IMR-90 (cell line): ENCODE measurements at regions not wholly inside any gene's neighbourhood (a gene's known extent, or its start where the extent isn't known, plus 50 kb on each side); places are given as distances from the start of the nearest gene placed in this dataset.

ENCODE experiments used
- ATAC-seq: fragments of 200-7000 bp; cut with Tn5 transposase; 2 replicates; pipeline ENCODE4 v1.9.1; 2020; ENCODE audit warnings: low read depth, mild to moderate bottlenecking, moderate library complexity
- BruUV-seq: library from RNA; stranded (reverse); fragments of 400-500 nt; replicated peaks from 2 replicates; lab custom pipeline; 2021; lab: Mats Ljungman, UMichigan
- CTCF ChIA-PET: fragments of 300-600 bp; formaldehyde crosslinking; extraction: SDS; loops from one replicate; lab custom pipeline; 2021; ENCODE audit warnings: antibody characterized with exemption; lab: Yijun Ruan, JAX
- POLR2A ChIA-PET: fragments of 300-600 bp; sonication (Branson Sonifier 250); formaldehyde crosslinking; loops from one replicate; lab custom pipeline; 2022; ENCODE audit warnings: antibody characterized with exemption; ENCODE audit not compliant: unreplicated experiment; lab: Charles Lee
- DNase-seq: peaks from one replicate; pipeline ENCODE4 v3.0.0; 2013
- H2AFZ ChIP-seq: replicated peaks from 2 replicates; pipeline ENCODE3; 2013; ENCODE audit warnings: low read length, mild to moderate bottlenecking; ENCODE audit not compliant: poor library complexity
- H2AK5ac ChIP-seq: 2 replicates; pipeline ENCODE4 v1.6.1; 2013; ENCODE audit warnings: low read depth, low read length, inconsistent platforms
- H2AK9ac ChIP-seq: replicated peaks from 2 replicates; pipeline ENCODE3; 2013; ENCODE audit warnings: mild to moderate bottlenecking, low read depth, low read length, moderate library complexity; ENCODE audit not compliant: poor library complexity
- H2BK120ac ChIP-seq: 2 replicates; pipeline ENCODE4 v1.6.1; 2013; ENCODE audit warnings: low read depth, low read length, inconsistent platforms
- H2BK15ac ChIP-seq: 3 replicates; pipeline ENCODE4 v1.6.1; 2013; ENCODE audit warnings: low read depth, low read length, inconsistent platforms
- H2BK20ac ChIP-seq: 2 replicates; pipeline ENCODE4 v1.6.1; 2013; ENCODE audit warnings: low read depth, mild to moderate bottlenecking, inconsistent platforms, low read length, moderate library complexity
- H2BK5ac ChIP-seq: 2 replicates; pipeline ENCODE4 v1.6.1; 2013; ENCODE audit warnings: mild to moderate bottlenecking, low read depth, low read length, inconsistent platforms; ENCODE audit not compliant: poor library complexity, severe bottlenecking
- H3K14ac ChIP-seq: replicated peaks from 2 replicates; pipeline ENCODE4 v1.6.1; 2013; ENCODE audit warnings: low read depth, low read length, inconsistent platforms
- H3K18ac ChIP-seq: 2 replicates; pipeline ENCODE4 v1.6.1; 2013; ENCODE audit warnings: low read depth, low read length, control low read depth
- H3K23ac ChIP-seq: 2 replicates; pipeline ENCODE4 v1.6.1; 2013; ENCODE audit warnings: low read depth, low read length, inconsistent platforms
- H3K27ac ChIP-seq: 2 replicates; pipeline ENCODE4 v1.5.1; 2013; ENCODE audit warnings: mild to moderate bottlenecking, control low read depth, low read length; ENCODE audit not compliant: insufficient read depth
- H3K27me3 ChIP-seq: 2 replicates; pipeline ENCODE4 v1.6.1; 2013; ENCODE audit warnings: low read length; ENCODE audit not compliant: control insufficient read depth, insufficient read depth
- H3K36me3 ChIP-seq: 2 replicates; pipeline ENCODE4 v1.6.1; 2013; ENCODE audit warnings: low read length, mixed read lengths; ENCODE audit not compliant: control insufficient read depth, insufficient read depth
- H3K4ac ChIP-seq: 2 replicates; pipeline ENCODE4 v1.6.1; 2013; ENCODE audit warnings: low read depth, low read length, inconsistent platforms
- H3K4me1 ChIP-seq: 2 replicates; pipeline ENCODE4 v1.6.1; 2013; ENCODE audit warnings: low read length, mixed read lengths; ENCODE audit not compliant: control insufficient read depth, insufficient read depth
- H3K4me2 ChIP-seq: 2 replicates; pipeline ENCODE4 v1.6.1; 2013; ENCODE audit warnings: low read depth, mild to moderate bottlenecking, control low read depth, low read length, moderate library complexity
- H3K4me3 ChIP-seq: 2 replicates; pipeline ENCODE4 v1.5.1; 2013; ENCODE audit warnings: low read depth, mild to moderate bottlenecking, control low read depth, low read length, moderate library complexity; ENCODE audit not compliant: insufficient read depth
- H3K56ac ChIP-seq: 2 replicates; pipeline ENCODE4 v1.6.1; 2013; ENCODE audit warnings: low read length, inconsistent platforms; ENCODE audit not compliant: insufficient read depth; ENCODE audit errors: extremely low read depth
- H3K79me1 ChIP-seq, 2 experiments: 2 replicates each; pipeline ENCODE4 v1.6.1; 2013; ENCODE audit warnings: low read length in 2 of 2, inconsistent platforms in 1 of 2, low read depth in 1 of 2
- H3K9ac ChIP-seq: 2 replicates; pipeline ENCODE4 v1.6.1; 2013; ENCODE audit warnings: low read depth, low read length, control low read depth
- H3K9me1 ChIP-seq: 2 replicates; pipeline ENCODE4 v1.6.1; 2013; ENCODE audit warnings: low read length, inconsistent platforms; ENCODE audit not compliant: insufficient read depth
- H3K9me3 ChIP-seq: 2 replicates; pipeline ENCODE4 v1.6.1; 2013; ENCODE audit warnings: low read length; ENCODE audit not compliant: control insufficient read depth, insufficient read depth
- H4K20me1 ChIP-seq: 2 replicates; pipeline ENCODE4 v1.6.1; 2013; ENCODE audit warnings: low read length, inconsistent platforms; ENCODE audit not compliant: insufficient read depth
- H4K5ac ChIP-seq: 2 replicates; pipeline ENCODE4 v1.6.1; 2013; ENCODE audit warnings: mild to moderate bottlenecking, low read depth, low read length, control low read depth
- H4K8ac ChIP-seq, 2 experiments: 2 replicates each; pipeline ENCODE4 v1.6.1; 2013; ENCODE audit warnings: low read depth in 2 of 2, low read length in 2 of 2, control low read depth in 1 of 2, inconsistent platforms in 1 of 2
- H4K91ac ChIP-seq: 2 replicates; pipeline ENCODE4 v1.6.1; 2013; ENCODE audit warnings: low read depth, low read length, inconsistent platforms; ENCODE audit not compliant: insufficient read depth
- CHD1 ChIP-seq: IDR thresholded peaks from 2 replicates; pipeline ENCODE4 v1.6.1; 2012; ENCODE audit warnings: low read depth, low read length, improper control_type of control experiment
- FOS ChIP-seq: fragments of 150-350 bp; IDR thresholded peaks from 2 replicates; pipeline ENCODE4 v1.6.1; 2016; ENCODE audit warnings: low read depth, low read length
- RCOR1 ChIP-seq: IDR thresholded peaks from 2 replicates; pipeline ENCODE4 v1.6.1; 2012; ENCODE audit warnings: mild to moderate bottlenecking, low read length, improper control_type of control experiment; ENCODE audit not compliant: insufficient replicate concordance
- RFX5 ChIP-seq: IDR thresholded peaks from 2 replicates; pipeline ENCODE4 v1.8.0; 2012; ENCODE audit warnings: low read depth, mild to moderate bottlenecking, low read length, moderate library complexity
- USF2 ChIP-seq: fragments of 150-350 bp; IDR thresholded peaks from 2 replicates; pipeline ENCODE4 v1.6.1; 2017; ENCODE audit warnings: mild to moderate bottlenecking, antibody characterized with exemption, low read length, low read depth
- WGBS, 2 experiments: methylation state at CpG; one replicate each; pipeline versions ENCODE4 v1.1.5 to v1.1.7; 2013; ENCODE audit warnings: missing lambda C conversion rate in 2 of 2; ENCODE audit not compliant: insufficient read length in 1 of 2; ENCODE audit errors: extremely low coverage in 2 of 2; 5-methylcytosine and 5-hydroxymethylcytosine counted together
- dilution Hi-C: fragments of 300-500 bp; cut with HindIII; formaldehyde crosslinking; loops from one replicate; pipeline ENCODE4 v1.14.3; 2018; ENCODE audit warnings: low sequenced_read_pairs; ENCODE audit not compliant: unreplicated experiment
- in situ Hi-C: fragments of 300-500 bp; cut with MboI; formaldehyde crosslinking; loops from 3 replicates; pipeline ENCODE4 v1.14.3; 2019; ENCODE audit warnings: low sequenced_read_pairs, inconsistent platforms, mixed read lengths
- intact Hi-C: fragments of 100-400 bp; cut with micrococcal nuclease; formaldehyde crosslinking; loops from 2 replicates; pipeline ENCODE4 v1.10.0; 2022

GRCh38 chr2:212922701-212923100, 228.7 kb downstream of the IKZF2 start:
- Histone ChIP-seq H3K23ac (no peak overlapping the region), H3K4me1 (peaks cover 2% of the 10 kb centered on the region; the same call in 1 of the 2 replicates), H3K9ac (no peak overlapping the region), H3K4ac (no peak overlapping the region), H3K14ac (no peak overlapping the region), H3K4me3 (no peak overlapping the region), H4K91ac (no peak overlapping the region), H4K20me1 (no peaks in the 10 kb centered on the region), H3K56ac (no peak overlapping the region), H2BK15ac (no peak overlapping the region), H3K79me1 (no peaks in the 10 kb centered on the region), H2AK9ac (no peak overlapping the region), H4K8ac (no peak overlapping the region), H3K18ac (no peak overlapping the region), H3K36me3 (no peaks in the 10 kb centered on the region), H3K4me2 (no peak overlapping the region), H3K27ac (no peak overlapping the region), H3K27me3 (no peaks in the 10 kb centered on the region), H4K5ac (no peak overlapping the region), H2AK5ac (no peak overlapping the region), H3K9me1 (no peaks in the 10 kb centered on the region), H3K9me3 (peaks cover 4% of the 10 kb centered on the region), H2BK20ac (no peak overlapping the region), H2BK5ac (no peak overlapping the region), H2AFZ (no peak overlapping the region), H2BK120ac (no peak overlapping the region)
- no TSS peak for BruUV-seq
- TF ChIP-seq USF2 = no peak
- no peak for TF ChIP-seq RCOR1
- TF ChIP-seq CHD1 = no peak
- TF ChIP-seq FOS = no peak
- no peak for TF ChIP-seq RFX5
- ATAC-seq = no peak
- dilution Hi-C loops (no loop called here), intact Hi-C loops (no loop called here), in situ Hi-C loops (no loop called here)
- DNase-seq = no peak
- POLR2A ChIA-PET = no interaction called here
- CTCF ChIA-PET = no interaction called here
- no CpG with 5 or more reads among the region's 2 CpGs for WGBS, 2 experiments
